Femur (tissue), 1 donor: ENCODE measurements at regions not wholly inside any gene's neighbourhood (a gene's known extent, or its start where the extent isn't known, plus 50 kb on each side); places are given as distances from the start of the nearest gene placed in this dataset.

Experiments
- DNase-seq: peaks from one replicate; pipeline ENCODE4 v3.0.0-alpha.2; 2017

DNA sequence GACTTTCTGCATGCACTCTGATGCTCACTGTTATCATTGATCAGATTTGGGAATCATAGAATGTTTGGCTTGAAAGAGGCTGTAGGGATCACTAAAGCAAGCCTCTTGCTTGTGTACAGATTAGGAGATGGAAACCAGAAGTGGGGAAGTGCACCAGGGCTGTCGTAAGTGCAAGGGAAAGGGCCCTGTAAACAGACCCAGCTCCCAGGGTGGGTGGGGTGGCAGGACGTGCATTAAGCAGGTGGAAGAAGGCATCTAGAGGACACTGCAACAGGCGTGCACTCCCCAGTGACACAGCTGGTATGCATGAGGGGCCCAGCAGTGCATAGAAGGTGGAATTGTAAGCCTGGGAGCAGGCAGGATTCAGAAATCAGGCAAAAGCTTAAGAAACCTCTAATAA lies 58.0 kb upstream of the SLC7A14 start:
- no peak for DNase-seq

DNA sequence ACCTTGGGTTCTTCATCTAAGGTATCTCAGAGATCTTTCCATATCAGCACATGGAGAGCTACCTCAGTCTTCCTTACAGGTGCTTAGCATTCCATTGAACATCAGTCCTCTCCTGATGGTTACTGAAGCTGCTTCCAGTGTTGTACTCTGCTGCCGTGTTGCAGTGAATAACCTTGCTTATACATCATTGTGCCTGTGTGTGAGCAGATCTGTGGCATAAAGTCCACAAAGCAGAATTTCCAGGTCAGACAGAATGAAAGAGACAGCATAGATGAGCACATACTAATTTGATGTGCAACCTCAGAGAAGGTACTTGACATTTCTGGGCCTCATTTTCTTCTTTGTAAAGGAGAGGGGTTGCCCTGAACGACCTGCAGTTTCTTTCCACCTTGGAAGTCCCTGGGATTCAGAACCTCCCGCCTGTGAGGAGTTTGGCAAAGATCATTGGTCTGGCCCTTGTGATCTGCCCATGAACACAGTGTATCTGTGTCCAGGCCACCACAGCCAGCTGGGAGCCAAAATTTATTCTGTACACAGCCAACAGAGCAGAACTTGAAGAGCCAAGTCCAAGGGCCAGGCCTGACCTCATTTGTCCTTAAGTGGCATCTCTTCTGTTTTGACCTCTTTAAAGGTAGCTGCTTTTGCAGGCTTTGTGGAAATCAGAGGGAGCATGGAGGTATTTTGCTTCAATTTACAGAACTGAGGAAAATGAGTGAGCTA lies 57.2 kb upstream of the SLC7A14 start:
- no peak for DNase-seq

DNA sequence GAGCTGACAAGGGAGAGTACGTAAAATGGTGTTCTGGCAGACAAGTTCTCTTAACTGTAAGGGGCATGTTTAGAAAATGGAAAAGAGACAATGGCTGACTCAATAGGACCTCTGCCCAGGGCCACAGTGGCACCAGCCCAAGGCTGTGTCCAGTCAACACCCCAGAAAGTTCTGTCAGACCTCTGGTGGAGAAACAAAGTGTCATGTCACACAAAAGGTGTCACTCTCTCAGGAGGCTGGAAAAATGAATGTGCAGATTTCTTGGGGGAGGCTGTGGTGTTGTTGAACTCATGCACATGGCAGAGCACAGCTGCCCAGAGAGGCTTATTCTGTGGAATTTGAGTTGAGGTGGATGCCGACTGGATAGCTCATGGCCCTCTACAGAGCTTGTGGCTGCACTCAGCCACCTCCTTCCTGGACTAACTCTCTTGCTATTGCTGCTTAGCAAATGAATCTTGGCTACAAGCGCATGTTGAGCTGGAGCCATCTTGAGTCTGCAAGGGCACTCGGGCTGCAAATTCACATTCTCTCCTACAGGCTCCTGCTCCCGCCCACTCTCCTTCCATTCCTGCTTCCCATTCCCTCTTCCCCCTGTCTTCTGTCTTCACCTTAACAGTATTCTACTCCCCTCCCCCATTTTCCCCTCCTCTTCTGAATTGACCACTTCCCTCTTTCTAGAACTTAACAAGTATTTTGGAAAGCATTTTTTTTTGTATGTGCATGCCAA lies 55.8 kb upstream of the SLC7A14 start:
- DNase-seq, result no peak

DNA sequence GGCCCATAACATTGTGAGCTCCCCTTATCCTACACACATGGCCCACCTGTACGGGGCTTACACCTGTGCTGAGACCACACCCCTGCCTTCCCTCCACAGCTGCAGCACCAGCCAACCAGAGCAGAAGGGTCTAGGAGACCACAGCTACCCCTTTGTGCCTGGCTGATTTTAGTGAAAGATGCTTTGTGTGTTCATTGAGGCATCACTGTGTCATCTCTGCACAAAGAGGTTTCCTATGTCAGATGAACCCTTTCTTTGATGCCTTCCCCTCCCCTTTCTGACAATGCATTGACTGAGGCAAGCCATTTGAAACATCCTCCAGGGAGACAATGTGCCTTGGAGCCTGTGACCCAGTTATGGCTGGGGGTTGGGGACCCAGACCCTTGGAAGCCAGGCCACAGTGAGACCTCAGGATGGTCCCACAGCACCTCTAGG lies 54.9 kb upstream of the SLC7A14 start:
- DNase-seq, result no peak

DNA sequence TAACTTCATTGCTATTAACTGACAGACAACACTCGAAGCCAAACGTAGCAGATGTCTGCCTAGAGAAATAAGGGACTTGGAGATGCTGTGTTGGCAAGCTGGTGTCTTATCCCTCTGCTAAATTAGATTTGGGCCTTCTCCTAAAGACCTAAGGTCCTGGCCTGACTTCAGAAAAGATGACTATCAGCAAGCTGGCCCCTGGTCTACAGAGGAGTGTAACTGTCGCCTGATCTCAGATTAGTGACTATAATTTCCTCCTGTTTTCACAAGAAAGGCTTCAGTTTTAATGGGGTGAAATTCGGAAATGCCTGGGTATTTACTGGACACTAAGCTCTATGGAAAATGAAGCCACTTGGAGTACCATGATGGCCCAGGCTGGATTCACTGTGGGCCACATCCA lies 53.1 kb upstream of the SLC7A14 start:
- no peak for DNase-seq

DNA sequence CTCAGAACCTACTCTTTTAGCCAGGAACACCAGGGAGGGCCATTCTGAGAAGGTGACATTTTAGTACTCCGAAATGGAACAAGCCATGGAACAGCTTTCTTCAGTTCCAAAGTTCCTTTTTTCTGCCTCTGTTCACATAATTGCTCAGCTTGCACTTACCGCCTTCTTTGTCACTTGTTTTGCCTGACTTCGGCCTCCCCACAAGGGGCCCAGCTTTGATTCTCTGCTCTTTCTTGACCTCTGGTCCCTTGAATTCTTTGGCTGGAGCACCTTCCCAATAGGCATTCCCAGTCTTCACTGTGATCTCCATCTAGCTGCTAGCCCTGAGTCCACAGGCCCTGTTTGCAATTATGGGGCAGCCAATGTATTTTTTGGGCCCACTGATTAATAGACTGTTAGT lies 51.4 kb upstream of the SLC7A14 start:
- DNase-seq, result no peak

DNA sequence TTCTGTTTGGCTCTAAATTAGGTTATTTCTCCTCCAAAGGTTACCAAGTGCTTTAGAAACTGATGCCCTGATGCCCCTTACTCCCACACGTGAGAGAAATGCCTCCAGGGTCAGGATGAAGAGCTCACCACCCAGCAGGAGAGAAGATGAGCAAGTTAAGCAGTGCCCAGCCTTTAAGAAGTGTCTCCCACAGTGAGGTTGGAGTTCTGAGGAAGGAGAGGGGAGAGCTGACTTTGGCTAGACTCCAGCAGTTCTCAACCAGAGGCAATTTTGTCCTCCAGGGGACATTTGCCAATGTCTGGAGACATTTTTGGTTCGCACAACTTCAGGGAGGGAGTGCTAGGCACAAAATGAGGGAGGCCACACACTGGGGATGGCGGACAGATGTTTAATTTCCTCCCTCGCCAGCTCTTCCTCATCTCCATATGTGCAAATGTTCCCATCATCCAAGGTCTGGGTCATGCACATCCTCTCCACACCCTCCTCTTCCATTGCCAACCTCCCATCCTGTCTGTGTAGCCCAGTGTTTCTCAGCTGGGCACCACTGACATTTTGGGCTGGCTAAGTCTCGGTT lies 50.6 kb upstream of the SLC7A14 start:
- DNase-seq, result no peak
